ENCODE measurements at regions not wholly inside any gene's neighbourhood (a gene's known extent, or its start where the extent isn't known, plus 50 kb on each side); places are given as distances from the start of the nearest gene placed in this dataset.

DNA sequence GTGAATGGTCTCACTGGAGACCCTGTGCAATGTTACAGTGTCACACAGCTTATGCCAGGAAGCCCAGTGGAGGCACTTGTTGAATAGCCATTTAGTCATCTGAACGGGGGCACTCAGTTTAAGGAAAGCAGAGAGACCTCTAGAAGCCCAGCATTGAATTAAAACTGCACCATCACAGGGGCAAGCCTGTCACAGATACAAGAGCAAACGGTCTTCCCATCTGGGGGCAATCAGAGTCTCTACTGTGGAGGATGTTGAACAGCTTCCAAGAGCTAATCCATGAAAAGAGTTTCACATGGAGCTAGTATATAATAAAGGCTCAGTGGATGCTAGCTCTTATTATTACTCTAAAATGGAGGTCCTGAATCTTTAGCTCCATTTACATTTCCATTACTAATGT, 553.7 kb upstream of the ARRDC4 start:
- Histone ChIP-seq H3K27ac (no peak overlapping the region), H3K27me3 (no peaks in the 10 kb centered on the region), H3K36me3 (no peaks in the 10 kb centered on the region)

DNA sequence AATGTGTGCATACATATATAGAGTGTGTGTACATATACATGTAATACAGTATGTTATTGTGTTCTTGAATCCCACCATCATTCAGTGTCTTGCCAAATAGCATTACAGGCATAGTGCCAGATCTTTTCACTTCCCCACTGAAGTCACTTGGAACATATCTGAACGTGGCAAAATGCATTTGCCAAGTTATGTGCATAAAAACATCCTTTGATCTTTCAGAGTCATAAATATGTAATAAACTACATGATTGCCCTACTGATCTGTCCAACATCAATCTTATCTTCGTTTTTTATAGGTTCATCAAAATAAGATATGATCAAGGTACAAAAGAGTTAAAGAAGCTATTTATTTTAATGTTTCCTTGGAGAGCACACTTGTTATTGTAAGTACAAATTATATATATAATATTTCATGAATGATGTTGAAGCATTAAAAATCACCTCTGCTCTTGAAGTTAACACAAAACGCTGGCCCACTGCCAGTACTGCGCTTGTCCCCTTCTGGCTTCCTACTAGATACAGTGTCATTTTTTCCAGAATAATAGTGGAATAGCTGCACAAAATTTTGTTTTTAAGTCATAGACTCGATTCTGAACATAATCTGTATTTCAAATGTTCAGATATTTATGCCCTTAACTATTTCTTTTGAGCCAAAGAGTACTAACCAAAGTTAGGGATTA, 549.5 kb upstream of the ARRDC4 start:
- TF ChIP-seq Cebpa-rat (IDR thresholded peaks at IDR 0.05), result no peak
- no peaks in the 10 kb centered on the region for H3K27me3 ChIP-seq
- no peaks in the 10 kb centered on the region for H3K9me3 ChIP-seq (replicated peaks in 1 of 11)
- H3K27ac ChIP-seq, result no peak overlapping the region
- H3K9ac ChIP-seq, result no peak overlapping the region
- no peaks in the 10 kb centered on the region for H3K4me1 ChIP-seq
- H3K4me3 ChIP-seq, result no peak overlapping the region
- H3K4me2 ChIP-seq, result no peak overlapping the region
- no peaks in the 10 kb centered on the region for H3K36me3 ChIP-seq
- no peaks in the 10 kb centered on the region for H4K20me1 ChIP-seq

More for the DNA sequence above, 553.7 kb upstream of the ARRDC4 start:
- H3K9ac ChIP-seq, result no peak overlapping the region
- no peaks in the 10 kb centered on the region for H4K20me1 ChIP-seq
- H3K4me1 ChIP-seq, result no peaks in the 10 kb centered on the region
- no peaks in the 10 kb centered on the region for H3K9me3 ChIP-seq (replicated peaks in 1 of 11)
- no peak overlapping the region for H3K4me2 ChIP-seq
- no peak for TF ChIP-seq Cebpa-rat (IDR thresholded peaks at IDR 0.05)
- H3K4me3 ChIP-seq, result no peak overlapping the region

DNA sequence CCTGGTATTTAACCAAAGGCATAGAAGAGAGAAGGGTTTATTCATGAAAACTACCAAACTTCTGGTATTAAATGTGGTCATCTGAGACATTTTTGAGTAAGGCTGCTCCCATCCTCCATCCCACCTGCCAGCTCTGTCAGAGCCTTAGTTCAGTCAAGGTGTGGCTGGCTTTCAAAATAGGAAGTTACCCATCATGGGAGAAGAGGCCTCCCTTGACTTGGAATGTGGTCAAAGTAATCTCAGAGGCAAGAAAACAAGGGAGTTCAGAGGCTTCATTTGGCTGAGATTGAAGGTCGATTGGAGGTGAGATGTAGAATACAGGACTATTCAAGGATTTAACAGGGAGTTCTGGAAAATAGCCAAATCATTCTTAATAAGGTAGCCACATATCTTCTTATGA, 540.4 kb upstream of the ARRDC4 start:
- Histone ChIP-seq H4K20me1 (no peaks in the 10 kb centered on the region), H3K9ac (no peak overlapping the region), H3K36me3 (no peaks in the 10 kb centered on the region), H3K4me1 (no peaks in the 10 kb centered on the region), H3K4me3 (no peak overlapping the region), H3K4me2 (no peak overlapping the region), H3K27me3 (no peaks in the 10 kb centered on the region), H3K9me3 (replicated peaks in 1 of 11) (peaks cover 0 to 6% (median 0%) of the 10 kb centered on the region in 11 experiments; a peak in 2 of 22 replicates), H3K27ac (no peak overlapping the region)
- TF ChIP-seq Cebpa-rat (IDR thresholded peaks at IDR 0.05), result no peak

DNA sequence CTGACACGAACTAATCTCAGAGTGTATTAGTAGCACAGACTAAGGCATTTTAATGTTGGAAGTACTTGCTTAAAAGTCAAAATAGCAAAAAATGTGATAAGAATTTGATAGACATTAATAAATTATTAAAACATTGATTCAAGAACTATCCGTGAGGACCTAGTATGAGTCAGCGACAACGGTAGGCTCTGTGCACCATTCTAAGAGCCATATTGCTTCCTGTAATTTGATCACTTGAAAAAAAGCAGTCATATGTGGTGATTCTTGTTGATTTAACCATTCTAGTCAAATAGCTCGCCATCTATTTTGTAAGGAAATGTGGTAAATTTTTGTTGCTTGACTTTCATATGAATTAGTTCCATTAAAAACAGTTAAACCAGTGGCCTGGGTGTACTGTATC, 534.9 kb upstream of the ARRDC4 start:
- Histone ChIP-seq H3K9me3 (replicated peaks in 1 of 11) (no peaks in the 10 kb centered on the region), H3K36me3 (no peaks in the 10 kb centered on the region), H3K4me2 (no peak overlapping the region), H3K27me3 (no peaks in the 10 kb centered on the region), H4K20me1 (no peaks in the 10 kb centered on the region), H3K4me1 (peaks cover 0 to 4% (median 0%) of the 10 kb centered on the region in 10 experiments; a peak in 1 of 20 replicates), H3K27ac (no peak overlapping the region), H3K4me3 (no peak overlapping the region), H3K9ac (no peak overlapping the region)
- no peak for TF ChIP-seq Cebpa-rat (IDR thresholded peaks at IDR 0.05)

DNA sequence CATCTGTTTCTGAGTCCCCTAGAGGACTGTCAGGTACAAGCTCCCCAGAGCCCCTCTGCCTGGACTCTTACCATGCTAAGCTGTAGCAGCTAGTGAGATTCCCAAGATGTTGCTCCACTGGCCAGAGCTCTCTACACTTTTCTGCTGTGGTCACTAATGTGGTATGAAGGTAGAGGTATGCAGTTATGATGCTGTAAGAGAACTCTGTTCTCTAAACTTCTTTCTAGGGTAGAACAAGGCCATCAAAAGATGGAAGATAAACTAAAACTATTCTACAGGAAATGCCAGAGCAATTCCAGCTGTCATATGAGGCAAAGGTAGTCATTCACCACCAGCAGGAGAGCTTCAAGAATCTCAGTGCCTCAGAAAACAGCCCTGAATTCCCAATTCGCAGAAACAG, 517.4 kb upstream of the ARRDC4 start:
- Histone ChIP-seq H4K20me1 (no peaks in the 10 kb centered on the region), H3K4me3 (no peak overlapping the region), H3K27me3 (no peaks in the 10 kb centered on the region), H3K9ac (no peak overlapping the region), H3K36me3 (no peaks in the 10 kb centered on the region), H3K4me1 (peaks cover 0 to 6% (median 0%) of the 10 kb centered on the region in 10 experiments; a peak in 1 of 20 replicates), H3K4me2 (no peak overlapping the region), H3K27ac (no peak overlapping the region), H3K9me3 (replicated peaks in 1 of 11) (peaks cover 0 to 8% (median 0%) of the 10 kb centered on the region in 11 experiments; a peak in 3 of 22 replicates)
- TF ChIP-seq Cebpa-rat (IDR thresholded peaks at IDR 0.05), result no peak

DNA sequence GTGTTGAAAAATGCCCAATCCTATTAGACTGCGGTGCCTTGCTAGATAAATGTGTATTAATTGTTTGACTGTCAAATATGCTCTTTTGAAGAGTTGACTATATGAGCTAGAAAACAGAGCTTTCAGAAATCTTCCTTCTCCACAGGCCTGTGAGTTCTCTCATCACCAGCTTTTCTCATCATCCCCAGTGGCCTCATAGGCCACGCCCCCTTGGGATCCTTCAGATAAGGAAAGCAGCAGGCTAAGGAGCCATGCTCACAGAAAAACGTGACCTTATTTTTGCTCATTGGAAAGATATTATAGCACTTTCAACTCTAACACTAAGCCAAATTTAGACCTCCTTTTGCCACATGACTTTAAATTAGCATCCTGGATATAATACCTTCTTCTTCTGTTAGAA, 514.4 kb upstream of the ARRDC4 start:
- H4K20me1 ChIP-seq, result no peaks in the 10 kb centered on the region
- H3K27me3 ChIP-seq, result no peaks in the 10 kb centered on the region
- no peak overlapping the region for H3K4me3 ChIP-seq
- H3K4me2 ChIP-seq, result no peak overlapping the region
- no peak overlapping the region for H3K27ac ChIP-seq
- H3K36me3 ChIP-seq, result no peaks in the 10 kb centered on the region
- no peak for TF ChIP-seq Cebpa-rat (IDR thresholded peaks at IDR 0.05)
- H3K4me1 ChIP-seq, result peaks cover 0 to 6% (median 0%) of the 10 kb centered on the region in 10 experiments; a peak in 1 of 20 replicates
- H3K9me3 ChIP-seq (replicated peaks in 1 of 11), result peaks cover 0 to 8% (median 0%) of the 10 kb centered on the region in 11 experiments; a peak in 3 of 22 replicates
- H3K9ac ChIP-seq, result no peak overlapping the region

DNA sequence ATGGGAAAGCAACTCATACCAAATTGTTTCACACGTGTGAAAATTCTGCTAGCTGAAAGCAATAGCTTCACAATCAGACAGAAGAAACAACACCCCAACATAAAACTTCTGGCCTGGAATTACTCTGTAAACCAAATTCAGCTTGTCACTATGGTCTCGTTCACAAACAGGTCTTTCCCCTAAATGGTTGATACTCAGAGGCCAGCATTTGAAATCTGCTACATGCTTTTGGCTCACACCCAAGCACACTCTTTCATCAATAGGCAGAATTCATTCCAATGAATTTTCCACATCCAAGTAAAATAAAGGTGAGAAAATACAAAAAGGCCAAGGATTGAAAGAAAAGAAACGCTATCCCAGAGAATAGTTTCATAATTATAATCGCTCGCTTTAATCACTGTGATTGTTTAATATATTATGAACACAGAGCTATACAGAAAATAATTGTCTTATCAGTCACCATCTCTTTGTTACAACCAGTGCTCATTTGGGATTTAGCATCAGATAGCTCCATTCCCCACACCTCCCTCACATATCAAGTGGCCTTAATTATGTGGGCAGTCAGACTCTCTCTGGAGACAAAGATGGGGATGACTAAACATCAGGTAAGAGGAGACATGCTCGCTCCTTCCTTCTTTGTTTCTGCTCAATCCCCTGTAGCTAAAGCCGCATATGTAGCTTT, 503.8 kb upstream of the ARRDC4 start:
- Histone ChIP-seq H3K27ac (no peak overlapping the region), H3K4me2 (no peak overlapping the region), H3K9me3 (replicated peaks in 1 of 11) (no peaks in the 10 kb centered on the region), H3K4me3 (no peak overlapping the region), H3K36me3 (no peaks in the 10 kb centered on the region), H3K27me3 (no peaks in the 10 kb centered on the region), H3K4me1 (peaks cover 7 to 15% (median 11%) of the 10 kb centered on the region in 10 experiments; a peak in 19 of 20 replicates), H4K20me1 (no peaks in the 10 kb centered on the region), H3K9ac (no peak overlapping the region)
- no peak for TF ChIP-seq Cebpa-rat (IDR thresholded peaks at IDR 0.05)

DNA sequence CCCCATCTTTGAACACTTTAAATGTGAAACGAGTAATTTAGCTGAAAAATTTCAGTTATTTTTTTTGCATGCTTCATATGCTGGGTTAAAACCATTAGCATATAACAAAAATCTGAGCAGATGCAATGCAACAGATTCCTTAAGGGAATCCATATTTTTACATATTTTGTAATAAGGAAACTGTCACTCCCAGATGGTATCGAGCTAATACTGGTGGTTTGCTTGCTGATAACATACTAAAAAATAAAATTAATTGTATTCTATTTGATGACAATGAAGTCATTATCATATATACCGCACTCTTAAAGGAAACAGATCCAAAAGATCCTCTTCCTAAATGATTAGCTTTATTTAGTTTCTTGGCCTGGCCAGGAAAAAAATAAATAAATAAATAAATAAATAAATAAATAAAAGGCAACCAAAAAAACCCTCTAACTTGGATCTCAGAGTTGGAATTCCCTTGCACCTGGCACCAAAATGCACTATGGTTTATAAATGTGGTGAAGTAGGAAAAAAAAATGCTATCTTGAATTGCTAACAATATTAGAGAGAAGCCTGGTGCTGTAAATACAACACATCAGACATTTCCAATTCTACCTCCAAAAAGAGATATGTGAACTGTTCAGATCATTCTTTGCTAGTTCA, 503.2 kb upstream of the ARRDC4 start:
- TF ChIP-seq Cebpa-rat (IDR thresholded peaks at IDR 0.05), result no peak
- Histone ChIP-seq H3K4me3 (no peak overlapping the region), H3K27me3 (no peaks in the 10 kb centered on the region), H4K20me1 (no peaks in the 10 kb centered on the region), H3K4me2 (no peak overlapping the region), H3K36me3 (no peaks in the 10 kb centered on the region), H3K9ac (no peak overlapping the region), H3K9me3 (replicated peaks in 1 of 11) (no peaks in the 10 kb centered on the region), H3K27ac (no peak overlapping the region), H3K4me1 (peaks cover 7 to 22% (median 17%) of the 10 kb centered on the region in 10 experiments; a peak in 19 of 20 replicates)

DNA sequence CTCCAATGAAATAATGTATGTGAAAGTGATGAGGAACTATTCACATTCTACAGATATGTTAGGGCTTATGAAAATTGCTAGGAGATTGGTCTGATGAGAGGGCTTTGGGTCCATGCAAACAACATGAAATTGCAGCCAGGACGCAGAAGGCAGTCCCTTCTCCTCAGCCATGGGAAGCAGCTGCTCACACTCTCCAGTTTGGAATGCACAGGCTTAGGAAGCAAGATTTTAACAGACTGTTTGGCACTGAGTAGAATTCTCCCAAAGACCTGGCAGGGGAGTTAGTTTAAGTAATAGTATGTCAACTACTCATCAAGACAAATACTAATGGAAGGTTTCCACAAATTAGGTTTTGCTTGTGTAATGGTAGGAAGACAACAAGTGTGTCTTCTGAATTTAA, 500.7 kb upstream of the ARRDC4 start:
- H4K20me1 ChIP-seq, result no peaks in the 10 kb centered on the region
- H3K4me3 ChIP-seq, result no peak overlapping the region
- no peak overlapping the region for H3K9ac ChIP-seq
- peaks cover 7 to 22% (median 19%) of the 10 kb centered on the region in 10 experiments; a peak in 19 of 20 replicates for H3K4me1 ChIP-seq
- H3K27me3 ChIP-seq, result no peaks in the 10 kb centered on the region
- no peaks in the 10 kb centered on the region for H3K36me3 ChIP-seq
- no peak for TF ChIP-seq Cebpa-rat (IDR thresholded peaks at IDR 0.05)
- H3K27ac ChIP-seq, result no peak overlapping the region
- no peak overlapping the region for H3K4me2 ChIP-seq
- no peaks in the 10 kb centered on the region for H3K9me3 ChIP-seq (replicated peaks in 1 of 11)

Data from BLaER1 treated with 17β-estradiol and CSF1 and Interleukin-3, amounts not matched to agents 10 nM and 100 nM (cell line).